Activated B cell treated with CpG ODN at 0.5 μM for 24 hours (primary cell): ENCODE measurements at regions not wholly inside any gene's neighbourhood (a gene's known extent, or its start where the extent isn't known, plus 50 kb on each side); places are given as distances from the start of the nearest gene placed in this dataset.

Experiments used
- ATAC-seq: fragments of 200-7000 bp; cut with Tn5 transposase; one replicate; pipeline ENCODE4 v1.10.0; 2021; ENCODE audit warnings: low read depth, mild to moderate bottlenecking, moderate library complexity
- CTCF ChIA-PET: fragments of 350-600 bp; sonication (Branson Sonifier 250); formaldehyde crosslinking; loops from one replicate; lab custom pipeline; 2021; ENCODE audit warnings: antibody characterized with exemption; lab: Charles Lee
- POLR2A ChIA-PET: fragments of 350-600 bp; sonication (Branson Sonifier 250); formaldehyde crosslinking; loops from one replicate; lab custom pipeline; 2021; ENCODE audit warnings: antibody characterized with exemption; lab: Charles Lee
- DNase-seq: peaks from one replicate; pipeline ENCODE4 v3.0.0; 2022
- H3K27ac Mint-ChIP-seq: one replicate; pipeline ENCODE4 v1.8.0; 2020; ENCODE audit warnings: mixed read lengths
- H3K27me3 Mint-ChIP-seq: one replicate; pipeline ENCODE4 v1.8.0; 2021; ENCODE audit warnings: mixed read lengths
- H3K36me3 Mint-ChIP-seq: one replicate; pipeline ENCODE4 v1.8.0; 2021; ENCODE audit warnings: low read depth, mixed read lengths
- H3K4me1 Mint-ChIP-seq: one replicate; pipeline ENCODE4 v1.8.0; 2021; ENCODE audit warnings: mixed read lengths
- H3K4me3 Mint-ChIP-seq: one replicate; pipeline ENCODE4 v1.8.0; 2020; ENCODE audit warnings: mild to moderate bottlenecking, mixed read lengths
- H3K9me3 Mint-ChIP-seq: one replicate; pipeline ENCODE4 v1.8.0; 2020; ENCODE audit warnings: mixed read lengths
- intact Hi-C: fragments of 100-400 bp; cut with micrococcal nuclease; formaldehyde crosslinking; loops from one replicate; pipeline ENCODE4 v1.15.1; 2024
- TF ChIP-seq, protein P1 (sequence below): fragments of 200-600 bp; IDR thresholded peaks from one replicate; pipeline ENCODE4 v1.8.0; 2022; ENCODE audit warnings: antibody characterized with exemption, mild to moderate bottlenecking

- peaks cover 39% of the 10 kb centered on the region for H3K4me1 Mint-ChIP-seq
- ChIA-PET POLR2A (no interaction called here), CTCF (no interaction called here)
- H3K36me3 Mint-ChIP-seq: no peaks in the 10 kb centered on the region
- H3K9me3 Mint-ChIP-seq: peaks cover 3% of the 10 kb centered on the region
- no peak for ATAC-seq
- H3K4me3 Mint-ChIP-seq: no peak overlapping the region
- TF ChIP-seq, protein P1, sequence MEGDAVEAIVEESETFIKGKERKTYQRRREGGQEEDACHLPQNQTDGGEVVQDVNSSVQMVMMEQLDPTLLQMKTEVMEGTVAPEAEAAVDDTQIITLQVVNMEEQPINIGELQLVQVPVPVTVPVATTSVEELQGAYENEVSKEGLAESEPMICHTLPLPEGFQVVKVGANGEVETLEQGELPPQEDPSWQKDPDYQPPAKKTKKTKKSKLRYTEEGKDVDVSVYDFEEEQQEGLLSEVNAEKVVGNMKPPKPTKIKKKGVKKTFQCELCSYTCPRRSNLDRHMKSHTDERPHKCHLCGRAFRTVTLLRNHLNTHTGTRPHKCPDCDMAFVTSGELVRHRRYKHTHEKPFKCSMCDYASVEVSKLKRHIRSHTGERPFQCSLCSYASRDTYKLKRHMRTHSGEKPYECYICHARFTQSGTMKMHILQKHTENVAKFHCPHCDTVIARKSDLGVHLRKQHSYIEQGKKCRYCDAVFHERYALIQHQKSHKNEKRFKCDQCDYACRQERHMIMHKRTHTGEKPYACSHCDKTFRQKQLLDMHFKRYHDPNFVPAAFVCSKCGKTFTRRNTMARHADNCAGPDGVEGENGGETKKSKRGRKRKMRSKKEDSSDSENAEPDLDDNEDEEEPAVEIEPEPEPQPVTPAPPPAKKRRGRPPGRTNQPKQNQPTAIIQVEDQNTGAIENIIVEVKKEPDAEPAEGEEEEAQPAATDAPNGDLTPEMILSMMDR: no peak
- H3K27ac Mint-ChIP-seq: no peak overlapping the region
- no peaks in the 10 kb centered on the region for H3K27me3 Mint-ChIP-seq
- no peak for DNase-seq
- intact Hi-C loops: loop anchor here (10.0 kb wide), 1 partner anchor 491 kb away; the partner anchor contains the start of gene COX7C
These were observed 162.1 kb upstream of the RASA1 start for GRCh38 chr5:87105577-87105976.

DNA sequence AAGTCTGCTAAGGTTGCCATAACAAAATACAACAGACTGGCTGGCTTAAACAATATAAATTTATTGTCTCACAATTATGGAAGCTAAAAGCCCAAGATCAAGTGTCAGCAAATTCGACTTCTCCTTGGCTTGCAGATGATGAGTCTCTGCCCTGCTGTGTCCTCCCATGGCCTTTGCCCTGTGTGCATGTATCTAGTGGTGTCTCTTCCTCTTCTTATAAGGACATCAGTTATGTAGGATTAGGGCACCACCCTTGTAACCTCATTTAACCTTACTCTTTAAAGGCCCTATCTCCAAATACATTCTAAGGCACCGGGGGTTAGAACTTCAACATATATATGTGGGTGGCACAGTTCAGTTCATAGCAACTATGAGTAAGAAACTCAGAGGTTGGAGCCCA, 157.9 kb upstream of the RASA1 start:
- H3K27me3 Mint-ChIP-seq: no peaks in the 10 kb centered on the region
- no peak overlapping the region for H3K27ac Mint-ChIP-seq
- peaks cover 19% of the 10 kb centered on the region for H3K4me1 Mint-ChIP-seq
- CTCF ChIA-PET: no interaction called here
- intact Hi-C loops: loop anchor here (10.0 kb wide), 1 partner anchor 495 kb away; the partner anchor contains the start of gene COX7C
- no peak overlapping the region for H3K4me3 Mint-ChIP-seq
- POLR2A ChIA-PET: interaction anchor here (0.6 kb wide), 1 partner anchor 25 kb away, joined by 3 read pairs; no protein-coding TSS in a partner anchor
- H3K36me3 Mint-ChIP-seq: no peaks in the 10 kb centered on the region
- TF ChIP-seq, protein P1: no peak
- H3K9me3 Mint-ChIP-seq: peaks cover 3% of the 10 kb centered on the region
- DNase-seq (no peak), ATAC-seq (no peak)

DNA sequence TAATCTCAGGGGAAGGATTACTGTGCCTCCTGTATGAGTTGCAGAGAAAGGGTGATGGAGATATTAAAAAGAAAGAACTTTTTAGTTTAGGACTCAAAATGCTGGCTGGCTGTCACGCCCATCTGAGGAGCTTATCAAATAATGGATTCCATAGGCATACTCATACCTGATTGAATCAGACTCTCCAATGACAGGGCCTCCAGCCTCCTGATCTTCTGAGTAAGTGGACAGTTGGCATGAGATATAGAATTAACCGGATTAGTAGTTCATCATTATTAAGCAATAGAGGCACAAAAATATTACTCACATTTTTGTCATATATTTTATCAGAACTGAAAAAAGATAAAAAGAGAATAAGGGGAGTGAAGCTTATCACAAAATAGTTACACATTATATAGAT, 157.0 kb upstream of the RASA1 start:
- ChIA-PET POLR2A (no interaction called here), CTCF (no interaction called here)
- H3K9me3 Mint-ChIP-seq: no peaks in the 10 kb centered on the region
- no peak overlapping the region for H3K27ac Mint-ChIP-seq
- no peak overlapping the region for H3K4me3 Mint-ChIP-seq
- H3K36me3 Mint-ChIP-seq: no peaks in the 10 kb centered on the region
- intact Hi-C loops: no loop called here
- no peak for ATAC-seq
- H3K27me3 Mint-ChIP-seq: no peaks in the 10 kb centered on the region
- DNase-seq: no peak
- TF ChIP-seq, protein P1: no peak
- peaks cover 16% of the 10 kb centered on the region for H3K4me1 Mint-ChIP-seq

- intact Hi-C loops: loop anchor here (1.0 kb wide), 1 partner anchor 9 kb away; no protein-coding TSS in a partner anchor
- Mint-ChIP-seq H3K27ac (no peak overlapping the region), H3K36me3 (no peaks in the 10 kb centered on the region), H3K4me3 (no peak overlapping the region), H3K4me1 (peaks cover 30% of the 10 kb centered on the region), H3K9me3 (no peaks in the 10 kb centered on the region), H3K27me3 (no peaks in the 10 kb centered on the region)
- ChIA-PET POLR2A (no interaction called here), CTCF (no interaction called here)
- TF ChIP-seq, protein P1: no peak
- no peak for DNase-seq
- ATAC-seq: no peak
These were observed 153.8 kb upstream of the RASA1 start for GRCh38 chr5:87113861-87114260.

DNA sequence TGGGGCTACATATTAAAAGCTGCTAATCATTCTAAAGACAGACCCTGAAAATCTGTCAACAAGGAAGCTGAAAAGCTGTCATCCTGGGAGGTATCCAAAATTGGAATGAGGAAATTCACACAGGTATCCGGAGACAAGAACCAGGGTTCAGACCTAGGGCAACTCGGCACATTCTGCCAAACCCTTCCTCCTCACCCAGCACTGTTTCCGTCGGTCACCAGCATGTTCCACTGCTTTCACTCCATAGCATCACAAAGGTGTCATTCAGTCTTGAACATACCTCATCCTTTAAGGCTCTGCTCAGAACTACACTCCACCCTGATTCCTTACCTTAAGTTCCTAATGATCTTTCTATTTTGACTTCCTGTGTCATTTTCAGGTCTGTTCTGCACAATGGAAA, 153.1 kb upstream of the RASA1 start:
- intact Hi-C loops: no loop called here
- DNase-seq (no peak), ATAC-seq (no peak)
- H3K9me3 Mint-ChIP-seq: no peaks in the 10 kb centered on the region
- H3K36me3 Mint-ChIP-seq: no peaks in the 10 kb centered on the region
- POLR2A ChIA-PET: no interaction called here
- TF ChIP-seq, protein P1: no peak
- CTCF ChIA-PET: no interaction called here
- H3K27ac Mint-ChIP-seq: no peak overlapping the region
- H3K4me3 Mint-ChIP-seq: no peak overlapping the region
- H3K4me1 Mint-ChIP-seq: peaks cover 38% of the 10 kb centered on the region
- no peaks in the 10 kb centered on the region for H3K27me3 Mint-ChIP-seq
